Calu3 (cell line): ENCODE measurements at regions not wholly inside any gene's neighbourhood (a gene's known extent, or its start where the extent isn't known, plus 50 kb on each side); places are given as distances from the start of the nearest gene placed in this dataset.

Source experiments
- BruUV-seq: library from RNA; stranded (reverse); fragments of 400-500 nt; replicated peaks from 2 replicates; lab custom pipeline; 2021; lab: Mats Ljungman, UMichigan
- CTCF ChIA-PET: fragments of 300-600 bp; sonication (Branson Sonifier 250); formaldehyde crosslinking; loops from one replicate; lab custom pipeline; 2022; ENCODE audit warnings: antibody characterized with exemption; lab: Charles Lee
- DNase-seq: peaks from one replicate; pipeline ENCODE4 v3.0.0; 2022
- H3K27ac Mint-ChIP-seq: one replicate; pipeline ENCODE4 v1.8.0; 2022; ENCODE audit warnings: mixed read lengths; ENCODE audit not compliant: unreplicated experiment
- H3K27me3 Mint-ChIP-seq: one replicate; pipeline ENCODE4 v1.8.0; 2022; ENCODE audit warnings: mixed read lengths; ENCODE audit not compliant: unreplicated experiment
- H3K36me3 Mint-ChIP-seq: one replicate; pipeline ENCODE4 v1.8.0; 2022; ENCODE audit warnings: mild to moderate bottlenecking, moderate library complexity, mixed read lengths; ENCODE audit not compliant: insufficient read depth, unreplicated experiment
- H3K4me1 Mint-ChIP-seq: one replicate; pipeline ENCODE4 v1.8.0; 2022; ENCODE audit warnings: mild to moderate bottlenecking, low read depth, mixed read lengths; ENCODE audit not compliant: unreplicated experiment
- H3K4me3 Mint-ChIP-seq: one replicate; pipeline ENCODE4 v1.8.0; 2022; ENCODE audit warnings: mild to moderate bottlenecking, low read depth, moderate library complexity, mixed read lengths; ENCODE audit not compliant: unreplicated experiment
- H3K9me3 Mint-ChIP-seq: one replicate; pipeline ENCODE4 v1.8.0; 2022; ENCODE audit warnings: low read depth, mixed read lengths; ENCODE audit not compliant: unreplicated experiment
- CTCF ChIP-seq: fragments of 200-600 bp; IDR thresholded peaks from one replicate; pipeline ENCODE4 v1.8.0; 2022; ENCODE audit warnings: antibody characterized with exemption; ENCODE audit not compliant: unreplicated experiment
- intact Hi-C: fragments of 100-400 bp; cut with micrococcal nuclease; formaldehyde crosslinking; loops from one replicate; pipeline ENCODE4 v1.10.0; 2022; ENCODE audit not compliant: unreplicated experiment

DNA sequence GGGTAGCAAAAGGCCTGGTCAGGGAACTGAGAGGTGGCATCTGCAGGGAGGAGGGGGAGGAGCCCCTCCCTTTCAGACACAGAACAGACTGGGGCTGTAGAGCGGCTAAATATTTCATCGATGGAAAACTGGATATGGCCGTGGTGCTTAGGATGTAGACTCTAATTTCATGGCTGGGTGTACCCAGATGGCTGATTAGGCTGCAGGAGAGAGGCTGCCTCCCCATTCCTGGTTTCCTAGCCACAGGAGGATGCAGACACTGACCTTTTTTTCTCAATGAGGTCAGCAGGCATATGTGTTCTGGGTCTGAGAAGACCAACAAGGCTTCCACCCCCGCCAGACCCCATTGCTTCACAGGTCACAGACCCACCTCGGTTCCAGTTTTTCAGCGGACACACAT, 58.1 kb upstream of the CALM2 start:
- Mint-ChIP-seq H3K4me1 (no peaks in the 10 kb centered on the region), H3K9me3 (no peaks in the 10 kb centered on the region), H3K36me3 (no peaks in the 10 kb centered on the region), H3K27me3 (peaks cover 28% of the 10 kb centered on the region), H3K4me3 (no peak overlapping the region), H3K27ac (no peak overlapping the region)
- CTCF ChIA-PET: interaction anchor here (0.5 kb wide), 1 partner anchor 217 kb away, joined by 4 read pairs; no protein-coding TSS in a partner anchor
- DNase-seq: no peak
- no TSS peak for BruUV-seq
- TF ChIP-seq CTCF: no peak
- intact Hi-C loops: no loop called here

DNA sequence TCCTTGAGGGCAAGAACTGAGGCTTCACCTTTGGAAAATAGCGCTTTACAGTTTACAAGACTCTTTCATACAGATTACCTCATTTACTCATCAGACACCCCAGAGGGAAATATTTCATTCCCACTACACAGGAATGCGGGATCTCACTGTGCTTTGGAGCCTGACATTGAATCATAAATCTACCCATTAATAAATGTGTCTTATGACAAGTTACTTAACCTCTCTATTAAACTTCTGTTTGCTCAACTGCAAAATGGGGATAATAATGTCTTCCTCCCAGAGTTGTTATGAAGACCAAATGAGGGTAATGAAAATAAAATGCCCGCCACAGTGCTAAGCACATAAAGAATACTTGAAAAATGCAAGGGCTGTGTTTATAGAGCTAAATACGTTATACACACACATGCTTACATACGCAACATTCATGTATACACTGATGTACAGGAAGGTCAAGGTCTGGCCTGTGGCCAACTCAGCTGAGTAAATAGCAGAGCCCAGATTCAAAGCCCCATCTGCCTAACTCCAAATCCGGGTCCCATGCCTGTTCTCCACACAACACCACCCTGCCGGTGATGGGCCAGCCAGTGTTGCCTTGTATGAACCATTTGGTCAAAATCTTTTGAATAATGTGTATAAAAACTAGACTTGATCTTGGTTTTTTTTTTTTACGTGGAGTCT, 56.6 kb upstream of the CALM2 start:
- intact Hi-C loops: no loop called here
- Mint-ChIP-seq H3K9me3 (no peaks in the 10 kb centered on the region), H3K4me3 (no peak overlapping the region), H3K27ac (no peak overlapping the region), H3K27me3 (peaks cover 15% of the 10 kb centered on the region), H3K4me1 (peaks cover 3% of the 10 kb centered on the region), H3K36me3 (no peaks in the 10 kb centered on the region)
- BruUV-seq: no TSS peak
- CTCF ChIA-PET: no interaction called here
- DNase-seq: no peak
- TF ChIP-seq CTCF: no peak

DNA sequence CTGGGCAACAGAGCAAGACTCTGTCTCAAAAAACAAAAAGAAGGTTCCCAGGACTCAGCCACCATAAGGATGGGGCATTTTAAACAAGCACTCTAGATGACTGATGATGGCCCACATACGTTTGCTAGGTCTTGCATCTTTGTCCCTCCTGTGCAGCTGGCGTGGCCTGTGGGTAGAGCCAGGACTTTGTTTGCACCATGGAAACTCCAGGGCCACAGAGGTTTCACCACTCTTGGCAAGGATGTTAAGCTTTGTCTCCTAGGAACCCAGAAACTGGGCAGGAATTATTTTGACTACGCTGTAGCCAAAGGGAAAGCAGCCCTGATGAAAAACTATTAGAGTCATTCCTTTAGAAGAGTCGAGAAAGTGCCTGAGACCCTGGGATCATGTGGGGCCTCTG, 54.1 kb upstream of the CALM2 start:
- no peak for DNase-seq
- H3K27ac Mint-ChIP-seq: no peak overlapping the region
- peaks cover 18% of the 10 kb centered on the region for H3K4me1 Mint-ChIP-seq
- no TSS peak for BruUV-seq
- CTCF ChIA-PET: interaction anchor here (0.6 to 0.7 kb wide), 2 partner anchors 39 to 62 kb away, joined by 3 to 4 read pairs; no protein-coding TSS in a partner anchor
- TF ChIP-seq CTCF: no peak
- H3K27me3 Mint-ChIP-seq: peaks cover 7% of the 10 kb centered on the region
- H3K36me3 Mint-ChIP-seq: peaks cover 4% of the 10 kb centered on the region
- H3K4me3 Mint-ChIP-seq: no peak overlapping the region
- intact Hi-C loops: no loop called here
- no peaks in the 10 kb centered on the region for H3K9me3 Mint-ChIP-seq

DNA sequence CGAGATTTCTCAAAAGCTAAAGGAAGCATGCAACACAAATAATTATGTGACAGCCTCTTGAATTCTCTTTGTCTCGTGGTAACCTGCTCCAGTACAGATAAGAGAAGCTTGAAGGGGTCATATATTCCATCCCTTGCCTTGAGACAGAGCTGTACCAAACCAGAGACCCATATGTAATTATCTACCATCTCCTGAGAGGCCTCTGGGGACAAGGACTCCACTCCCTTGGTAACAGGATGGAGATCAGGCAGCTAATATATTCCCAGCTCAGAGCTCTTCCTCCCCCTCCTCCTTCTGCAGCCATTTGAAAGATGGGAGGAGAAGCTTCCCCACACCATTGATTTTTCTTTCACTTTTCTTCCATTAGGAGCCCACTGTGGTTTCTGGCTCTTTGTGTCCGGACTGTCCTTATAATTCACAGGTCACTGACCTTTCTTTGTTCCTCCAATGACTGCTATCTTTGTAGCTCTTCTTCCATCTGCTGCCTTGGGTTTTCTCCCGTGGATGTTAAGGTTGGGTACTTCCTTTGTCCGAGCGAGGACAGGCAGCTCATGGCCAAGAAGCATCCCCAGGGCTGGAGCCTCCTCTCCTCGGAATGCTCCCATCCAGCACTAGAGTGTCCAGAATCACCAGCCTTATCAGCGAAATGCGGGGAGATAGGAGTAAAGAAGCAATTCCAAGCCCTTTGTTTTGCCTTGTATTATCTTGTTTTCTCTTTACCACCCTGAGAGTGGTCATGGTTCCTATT, 51.4 kb upstream of the CALM2 start:
- CTCF ChIA-PET: no interaction called here
- no peak overlapping the region for H3K4me3 Mint-ChIP-seq
- BruUV-seq: no TSS peak
- intact Hi-C loops: no loop called here
- no peaks in the 10 kb centered on the region for H3K9me3 Mint-ChIP-seq
- no peak overlapping the region for H3K27ac Mint-ChIP-seq
- H3K36me3 Mint-ChIP-seq: peaks cover 4% of the 10 kb centered on the region
- no peak for DNase-seq
- peaks cover 39% of the 10 kb centered on the region for H3K4me1 Mint-ChIP-seq
- TF ChIP-seq CTCF: no peak
- H3K27me3 Mint-ChIP-seq: no peaks in the 10 kb centered on the region
